ENCODE measurements at regions not wholly inside any gene's neighbourhood (a gene's known extent, or its start where the extent isn't known, plus 50 kb on each side); places are given as distances from the start of the nearest gene placed in this dataset.

- Mint-ChIP-seq H3K4me3 (no peak overlapping the region), H3K4me1 (ENCODE audit: low read depth) (no peaks in the 10 kb centered on the region), H3K27ac (no peak overlapping the region), H3K27me3 (no peaks in the 10 kb centered on the region), H3K36me3 (no peaks in the 10 kb centered on the region), H3K9me3 (ENCODE audit: low read depth) (peaks cover 7% of the 10 kb centered on the region)
These were observed 958.5 kb downstream of the DTWD2 start for GRCh38 chr5:118029807-118030206.

DNA sequence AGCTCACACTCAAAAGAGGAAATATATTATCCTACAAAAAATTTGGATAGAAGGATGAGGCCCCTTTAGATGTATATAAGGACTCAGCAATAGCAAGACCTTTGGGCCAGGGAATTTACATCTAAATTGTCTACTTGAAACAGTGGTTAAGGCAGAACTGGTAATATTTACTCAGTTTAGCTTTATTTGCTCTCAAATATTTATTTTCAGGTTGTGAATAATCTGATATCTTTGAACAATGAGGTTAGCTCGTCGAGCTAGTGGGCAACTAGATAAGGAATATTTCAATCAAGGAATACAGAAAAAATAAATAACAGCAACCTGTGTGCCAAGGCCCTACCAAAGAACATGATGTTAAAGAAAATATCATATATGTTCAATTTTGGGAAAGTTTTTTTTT is 966.3 kb downstream of the DTWD2 start:
- Mint-ChIP-seq H3K4me3 (no peak overlapping the region), H3K36me3 (no peaks in the 10 kb centered on the region), H3K27me3 (no peaks in the 10 kb centered on the region), H3K27ac (no peak overlapping the region), H3K9me3 (ENCODE audit: low read depth) (peaks cover 4% of the 10 kb centered on the region), H3K4me1 (ENCODE audit: low read depth) (no peaks in the 10 kb centered on the region)

GRCh38 chr5:118017536-118017935 is 970.8 kb downstream of the DTWD2 start:
- H3K27me3 Mint-ChIP-seq, result no peaks in the 10 kb centered on the region
- peaks cover 4% of the 10 kb centered on the region for H3K9me3 Mint-ChIP-seq (ENCODE audit: low read depth)
- no peak overlapping the region for H3K27ac Mint-ChIP-seq
- H3K4me1 Mint-ChIP-seq (ENCODE audit: low read depth), result no peaks in the 10 kb centered on the region
- H3K4me3 Mint-ChIP-seq, result no peak overlapping the region
- H3K36me3 Mint-ChIP-seq, result no peaks in the 10 kb centered on the region

DNA sequence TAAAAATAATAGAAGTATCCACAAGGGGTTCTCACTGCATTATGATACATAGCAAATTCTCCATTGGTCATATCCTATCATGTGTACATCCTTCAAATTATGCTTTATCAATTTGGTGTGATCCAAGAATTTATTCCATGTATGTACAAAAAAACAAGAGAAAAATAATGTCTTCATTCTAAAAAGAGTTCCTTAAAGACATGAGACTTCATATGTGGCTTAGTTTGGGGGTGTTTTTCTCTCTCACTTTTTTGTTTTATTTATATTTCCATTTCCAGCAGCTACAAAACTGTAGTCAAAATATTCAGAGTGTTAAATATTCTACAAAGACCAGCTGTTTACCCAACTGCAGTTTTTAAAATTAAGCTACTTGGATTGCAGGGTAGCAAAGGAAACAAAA is 972.0 kb downstream of the DTWD2 start:
- H3K27ac Mint-ChIP-seq, result no peak overlapping the region
- no peaks in the 10 kb centered on the region for H3K27me3 Mint-ChIP-seq
- no peaks in the 10 kb centered on the region for H3K36me3 Mint-ChIP-seq
- H3K9me3 Mint-ChIP-seq (ENCODE audit: low read depth), result peaks cover 4% of the 10 kb centered on the region
- H3K4me1 Mint-ChIP-seq (ENCODE audit: low read depth), result no peaks in the 10 kb centered on the region
- H3K4me3 Mint-ChIP-seq, result no peak overlapping the region

DNA sequence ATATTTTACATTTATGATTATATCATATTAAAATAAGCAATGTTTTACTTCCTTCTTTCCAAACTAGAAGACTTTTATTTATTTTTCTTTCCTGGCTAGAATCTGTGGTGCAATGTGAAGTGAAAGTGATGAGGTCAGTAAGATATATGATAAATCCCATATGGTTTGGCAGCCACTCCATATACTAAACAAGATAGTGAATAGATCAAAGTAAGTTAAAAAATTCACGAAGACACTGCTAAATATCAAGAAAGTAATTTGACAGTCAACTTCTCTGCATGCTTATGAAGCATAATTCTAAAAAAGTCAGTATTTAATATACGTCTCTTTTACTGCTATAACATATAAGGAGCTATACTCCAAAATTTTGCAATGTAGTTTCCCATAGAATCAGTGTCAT is 972.8 kb downstream of the DTWD2 start:
- Mint-ChIP-seq H3K4me3 (no peak overlapping the region), H3K27ac (no peak overlapping the region), H3K4me1 (ENCODE audit: low read depth) (no peaks in the 10 kb centered on the region), H3K36me3 (no peaks in the 10 kb centered on the region), H3K9me3 (ENCODE audit: low read depth) (peaks cover 4% of the 10 kb centered on the region), H3K27me3 (no peaks in the 10 kb centered on the region)

DNA sequence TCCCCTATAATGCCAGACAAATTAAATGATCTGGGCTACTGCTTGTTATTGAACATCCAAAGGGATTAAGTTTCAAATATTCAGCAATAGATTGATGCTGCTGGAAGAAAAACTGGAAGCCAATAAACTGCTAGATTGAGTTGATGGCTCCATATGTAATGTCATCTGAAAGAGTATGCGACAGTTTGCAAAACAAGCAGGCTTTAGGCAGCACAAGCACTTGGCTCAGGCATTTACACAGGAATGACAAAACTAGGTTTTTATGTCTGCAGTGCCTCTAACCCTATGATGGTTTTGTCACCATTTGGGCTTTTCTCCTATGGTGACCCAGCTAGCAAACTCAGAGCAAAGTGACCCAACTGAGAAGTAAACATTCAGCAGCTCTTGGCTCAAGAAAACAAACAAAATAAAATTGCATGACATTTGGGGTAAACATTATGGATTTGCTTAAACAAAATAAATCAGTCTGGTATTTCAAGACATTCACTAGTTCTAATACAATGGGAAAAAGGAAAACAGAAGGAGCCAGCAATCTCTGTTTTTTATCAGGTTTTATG is 978.5 kb downstream of the DTWD2 start:
- Mint-ChIP-seq H3K27ac (no peak overlapping the region), H3K36me3 (no peaks in the 10 kb centered on the region), H3K4me1 (ENCODE audit: low read depth) (no peaks in the 10 kb centered on the region), H3K27me3 (no peaks in the 10 kb centered on the region), H3K4me3 (no peak overlapping the region), H3K9me3 (ENCODE audit: low read depth) (no peaks in the 10 kb centered on the region)

DNA sequence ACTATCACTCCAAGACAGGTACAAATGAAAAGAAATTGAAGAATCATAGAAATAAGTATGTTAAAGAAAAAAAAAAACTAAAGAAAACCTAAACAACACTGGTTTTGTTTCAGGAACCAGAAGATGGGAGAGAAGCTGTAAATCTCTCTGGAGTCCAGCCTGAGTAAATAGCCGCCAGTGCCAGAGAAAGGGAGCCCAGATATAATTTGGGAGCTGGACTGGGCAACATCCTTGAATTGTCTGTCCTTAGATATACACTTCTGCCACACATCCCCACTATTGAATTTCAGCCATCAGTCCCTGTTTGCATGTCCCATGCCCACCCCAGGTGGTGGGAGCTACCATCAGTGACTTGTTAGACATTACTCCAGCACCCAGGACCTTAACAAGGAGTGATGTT is 979.6 kb downstream of the DTWD2 start:
- Mint-ChIP-seq H3K27me3 (no peaks in the 10 kb centered on the region), H3K27ac (no peak overlapping the region), H3K9me3 (ENCODE audit: low read depth) (no peaks in the 10 kb centered on the region), H3K36me3 (no peaks in the 10 kb centered on the region), H3K4me1 (ENCODE audit: low read depth) (no peaks in the 10 kb centered on the region), H3K4me3 (no peak overlapping the region)

DNA sequence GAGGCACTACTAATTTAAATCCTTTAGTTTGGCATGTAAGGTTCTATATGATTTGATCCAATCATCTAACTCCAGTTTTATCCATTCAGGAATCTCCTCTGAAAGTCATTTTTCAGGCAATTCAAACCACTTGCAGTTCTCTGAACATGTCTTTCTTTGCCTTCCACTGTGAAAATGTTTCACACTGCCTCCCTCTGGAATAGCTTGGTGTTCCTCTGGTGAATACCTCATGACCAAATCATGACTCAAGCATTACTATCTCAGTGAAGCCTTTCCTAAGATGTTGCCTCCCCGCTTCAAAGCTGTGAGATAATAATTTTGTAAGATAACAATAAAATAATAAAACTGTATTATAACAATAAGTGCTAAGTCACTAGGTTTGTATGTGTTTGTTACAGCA is 981.1 kb downstream of the DTWD2 start:
- Mint-ChIP-seq H3K27me3 (no peaks in the 10 kb centered on the region), H3K4me1 (ENCODE audit: low read depth) (no peaks in the 10 kb centered on the region), H3K36me3 (no peaks in the 10 kb centered on the region), H3K4me3 (no peak overlapping the region), H3K9me3 (ENCODE audit: low read depth) (no peaks in the 10 kb centered on the region), H3K27ac (no peak overlapping the region)

DNA sequence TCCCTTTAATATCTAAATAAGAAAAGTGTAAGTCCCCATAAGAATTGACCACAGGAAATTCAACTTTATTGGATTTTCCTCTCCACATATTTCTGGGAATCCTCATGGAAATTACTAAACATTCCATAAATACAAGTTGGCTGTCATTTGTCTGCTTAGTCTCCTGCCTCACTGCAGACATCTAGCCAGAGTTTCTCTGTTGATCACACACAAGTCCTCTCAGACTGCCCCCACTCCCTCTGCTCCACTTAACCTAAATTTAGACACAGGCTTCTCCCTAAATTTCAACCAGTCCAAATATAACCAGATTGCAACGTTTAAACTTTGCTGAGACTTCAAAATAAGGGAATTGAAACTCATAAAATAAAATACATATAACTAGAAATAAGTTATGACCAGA is 982.1 kb downstream of the DTWD2 start:
- no peak overlapping the region for H3K4me3 Mint-ChIP-seq
- no peaks in the 10 kb centered on the region for H3K36me3 Mint-ChIP-seq
- H3K4me1 Mint-ChIP-seq (ENCODE audit: low read depth), result no peaks in the 10 kb centered on the region
- no peak overlapping the region for H3K27ac Mint-ChIP-seq
- H3K9me3 Mint-ChIP-seq (ENCODE audit: low read depth), result no peaks in the 10 kb centered on the region
- no peaks in the 10 kb centered on the region for H3K27me3 Mint-ChIP-seq

- no peaks in the 10 kb centered on the region for H3K4me1 Mint-ChIP-seq (ENCODE audit: low read depth)
These were observed 988.3 kb downstream of the DTWD2 start for GRCh38 chr5:117999939-118000549.

DNA sequence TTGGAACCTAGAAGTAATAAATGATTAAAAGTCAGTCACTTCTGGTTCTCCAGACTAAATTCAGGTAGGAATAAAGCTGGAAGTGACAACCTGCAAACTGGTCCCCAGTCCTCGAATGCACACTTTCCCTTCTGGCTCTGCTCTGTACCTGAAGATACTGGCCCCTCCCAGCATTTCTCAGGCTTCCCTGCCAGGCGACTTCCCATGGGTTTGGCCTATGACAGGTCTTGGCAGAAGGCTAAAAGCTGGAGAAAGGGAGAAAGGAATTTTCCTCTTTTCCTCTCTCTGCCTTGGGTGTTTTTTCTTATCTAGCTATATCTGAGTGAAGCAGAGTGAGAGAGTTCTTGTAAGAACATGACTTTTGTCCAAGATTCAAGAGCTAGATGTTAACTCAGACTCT is 1005.7 kb downstream of the DTWD2 start:
- Mint-ChIP-seq H3K9me3 (ENCODE audit: low read depth) (peaks cover 3% of the 10 kb centered on the region), H3K4me3 (no peak overlapping the region), H3K27ac (no peak overlapping the region), H3K36me3 (no peaks in the 10 kb centered on the region), H3K27me3 (no peaks in the 10 kb centered on the region), H3K4me1 (ENCODE audit: low read depth) (no peaks in the 10 kb centered on the region)

More at GRCh38 chr5:117999939-118000549, 988.3 kb downstream of the DTWD2 start:
- H3K27me3 Mint-ChIP-seq, result no peaks in the 10 kb centered on the region
- H3K36me3 Mint-ChIP-seq, result no peaks in the 10 kb centered on the region
- H3K27ac Mint-ChIP-seq, result no peak overlapping the region
- no peak overlapping the region for H3K4me3 Mint-ChIP-seq
- no peaks in the 10 kb centered on the region for H3K9me3 Mint-ChIP-seq (ENCODE audit: low read depth)

DNA sequence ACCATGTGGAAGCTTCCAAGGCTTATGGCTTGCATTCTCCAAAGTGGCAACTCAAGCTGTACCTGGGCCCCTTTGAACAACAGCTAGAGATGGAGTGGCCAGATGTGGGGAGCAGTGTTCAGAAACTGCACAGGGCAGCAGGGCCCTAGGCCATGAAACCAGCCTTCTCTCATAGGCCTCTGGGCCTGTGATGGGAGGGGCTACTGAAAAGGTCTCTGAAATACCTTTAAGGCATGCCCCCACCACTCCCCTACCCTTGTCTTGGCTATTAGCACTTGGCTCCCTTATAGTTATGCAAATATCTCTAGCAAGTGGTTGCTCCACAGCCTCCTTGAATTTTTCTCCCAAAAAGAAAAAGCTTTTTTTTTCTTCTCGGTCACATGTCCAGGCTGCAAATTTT is 1014.6 kb downstream of the DTWD2 start:
- Mint-ChIP-seq H3K9me3 (ENCODE audit: low read depth) (no peaks in the 10 kb centered on the region), H3K36me3 (no peaks in the 10 kb centered on the region), H3K4me1 (ENCODE audit: low read depth) (no peaks in the 10 kb centered on the region), H3K4me3 (no peak overlapping the region), H3K27ac (no peak overlapping the region), H3K27me3 (no peaks in the 10 kb centered on the region)

DNA sequence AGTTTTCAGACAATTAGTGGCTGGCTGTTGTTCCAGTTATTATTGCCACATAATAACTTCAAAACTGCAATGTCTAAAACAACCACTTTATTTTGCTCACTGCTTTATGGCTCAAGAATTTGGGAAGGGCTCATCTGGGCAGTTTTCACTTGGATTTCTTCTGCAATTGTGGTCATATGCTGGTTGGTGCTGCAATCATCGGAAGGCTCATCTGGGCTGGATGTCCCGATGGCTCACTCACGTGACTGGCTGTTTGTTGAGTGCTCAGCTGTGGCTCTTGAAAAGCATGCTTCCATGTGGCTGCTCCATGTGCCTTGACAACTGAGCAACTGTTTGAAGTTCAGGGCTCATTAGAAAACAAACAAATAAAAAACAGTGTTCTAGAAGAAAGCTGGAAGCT is 1032.5 kb downstream of the DTWD2 start:
- H3K9me3 Mint-ChIP-seq (ENCODE audit: low read depth), result peaks cover 5% of the 10 kb centered on the region
- no peaks in the 10 kb centered on the region for H3K27me3 Mint-ChIP-seq
- no peak overlapping the region for H3K4me3 Mint-ChIP-seq
- no peak overlapping the region for H3K27ac Mint-ChIP-seq
- no peaks in the 10 kb centered on the region for H3K36me3 Mint-ChIP-seq
- H3K4me1 Mint-ChIP-seq (ENCODE audit: low read depth), result no peaks in the 10 kb centered on the region

DNA sequence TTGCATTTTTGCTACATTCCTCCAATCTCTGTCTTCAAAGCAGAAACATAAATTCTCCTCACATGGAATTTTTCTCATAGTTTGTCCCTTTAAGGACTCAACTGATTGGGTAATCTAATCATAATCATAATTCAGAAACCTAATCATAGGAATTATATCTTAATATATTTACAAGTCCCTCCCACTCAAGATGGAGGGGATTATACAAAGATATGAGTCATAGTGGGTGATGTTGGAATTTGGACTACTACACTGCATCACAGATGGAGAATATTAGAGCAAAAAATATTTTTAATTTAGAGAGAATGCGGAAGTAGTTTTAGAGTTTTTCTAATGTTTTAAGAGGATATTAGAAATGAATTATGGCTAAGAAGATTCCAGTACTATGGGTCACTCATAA is 1034.0 kb downstream of the DTWD2 start:
- Mint-ChIP-seq H3K9me3 (ENCODE audit: low read depth) (peaks cover 5% of the 10 kb centered on the region), H3K27me3 (no peaks in the 10 kb centered on the region), H3K36me3 (no peaks in the 10 kb centered on the region), H3K4me1 (ENCODE audit: low read depth) (no peaks in the 10 kb centered on the region), H3K27ac (no peak overlapping the region), H3K4me3 (no peak overlapping the region)

DNA sequence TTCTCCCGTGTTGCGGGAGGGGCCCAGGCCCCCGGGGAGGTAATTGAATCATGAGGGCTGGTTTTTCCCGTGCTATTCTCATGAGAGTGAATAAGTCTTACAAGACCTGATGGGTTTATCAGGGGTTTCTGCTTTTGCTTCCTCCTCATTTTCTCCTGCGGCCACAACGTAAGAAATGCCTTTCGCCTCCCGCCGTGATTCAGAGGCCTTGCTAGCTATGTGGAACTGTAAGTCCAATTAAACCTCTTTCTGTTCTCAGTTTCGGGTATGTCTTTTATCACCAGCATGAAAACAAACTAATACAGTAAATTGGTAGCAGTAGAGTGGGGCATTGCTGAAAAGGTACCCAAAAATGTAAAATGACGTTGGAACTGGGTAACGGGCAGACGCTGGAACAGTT is 1035.1 kb downstream of the DTWD2 start:
- H3K27me3 Mint-ChIP-seq, result no peaks in the 10 kb centered on the region
- no peak overlapping the region for H3K4me3 Mint-ChIP-seq
- no peaks in the 10 kb centered on the region for H3K4me1 Mint-ChIP-seq (ENCODE audit: low read depth)
- peaks cover 5% of the 10 kb centered on the region for H3K9me3 Mint-ChIP-seq (ENCODE audit: low read depth)
- H3K36me3 Mint-ChIP-seq, result no peaks in the 10 kb centered on the region
- H3K27ac Mint-ChIP-seq, result no peak overlapping the region

DNA sequence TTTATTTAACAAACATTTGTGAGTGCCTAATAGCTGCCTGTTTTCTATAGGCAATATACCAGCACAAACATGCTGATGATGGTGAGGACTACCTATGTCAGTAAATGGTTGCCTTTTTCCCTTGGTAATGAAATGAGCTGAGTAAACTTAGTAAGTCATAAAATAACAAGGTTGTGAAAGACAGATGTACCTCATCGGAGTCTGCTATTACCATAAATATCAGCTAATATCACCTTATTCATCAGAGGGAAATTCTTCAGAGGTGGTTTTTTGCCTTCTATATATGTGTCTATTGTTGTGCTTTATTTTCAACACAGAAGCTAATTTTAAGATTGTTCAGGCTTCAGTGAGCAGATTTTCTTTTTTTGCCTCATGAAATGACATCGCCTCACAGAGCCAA is 1040.5 kb downstream of the DTWD2 start:
- H3K9me3 Mint-ChIP-seq (ENCODE audit: low read depth), result peaks cover 8% of the 10 kb centered on the region

More for the DNA sequence above, 1040.5 kb downstream of the DTWD2 start:
- Mint-ChIP-seq H3K27me3 (no peaks in the 10 kb centered on the region), H3K4me1 (ENCODE audit: low read depth) (no peaks in the 10 kb centered on the region), H3K4me3 (no peak overlapping the region), H3K27ac (no peak overlapping the region), H3K36me3 (no peaks in the 10 kb centered on the region)
